Testis (tissue), 2 donors: ENCODE measurements at regions not wholly inside any gene's neighbourhood (a gene's known extent, or its start where the extent isn't known, plus 50 kb on each side); places are given as distances from the start of the nearest gene placed in this dataset.

Experiments
- CTCF ChIP-seq, 3 experiments: fragments of 450-650 bp in 2 of 3; fragments of 200-600 bp in 1 of 3; sonication (generic) in 1 of 3; IDR thresholded peaks; one replicate each; pipeline ENCODE4 v1.5.1; 2016 to 2019; ENCODE audit warnings: antibody characterized with exemption in 3 of 3, mild to moderate bottlenecking in 2 of 3, moderate library complexity in 1 of 3
- POLR2A ChIP-seq: fragments of 450-650 bp; IDR thresholded peaks from one replicate; pipeline ENCODE4 v1.6.1; 2017; ENCODE audit warnings: antibody characterized with exemption, mild to moderate bottlenecking, moderate library complexity

- TF ChIP-seq CTCF (IDR thresholded peaks at IDR 0.05) (no peak), POLR2A (no peak)
These were observed 103.2 kb upstream of the WAC start for GRCh38 chr10:28429573-28430216.
